BLaER1 treated with 17β-estradiol and CSF1 and Interleukin-3, amounts not matched to agents 10 nM and 100 nM (cell line): ENCODE measurements at regions not wholly inside any gene's neighbourhood (a gene's known extent, or its start where the extent isn't known, plus 50 kb on each side); places are given as distances from the start of the nearest gene placed in this dataset.

Experiments used
- H3K27ac ChIP-seq, 11 experiments: shearing (Covaris generic); formaldehyde crosslinking; 2 replicates each; pipeline ENCODE4 v1.8.1; 2022
- H3K27me3 ChIP-seq, 11 experiments: shearing (Covaris generic); formaldehyde crosslinking; 2 replicates each; pipeline ENCODE4 v1.8.1; 2022
- H3K36me3 ChIP-seq, 11 experiments: shearing (Covaris generic); formaldehyde crosslinking; 2 replicates each; pipeline ENCODE4 v1.8.1; 2022
- H3K4me1 ChIP-seq, 10 experiments: shearing (Covaris generic); formaldehyde crosslinking; 2 replicates each; pipeline ENCODE4 v1.8.1; 2022
- H3K4me2 ChIP-seq, 11 experiments: shearing (Covaris generic); formaldehyde crosslinking; 2 replicates each; pipeline ENCODE4 v1.8.1; 2022
- H3K4me3 ChIP-seq, 10 experiments: shearing (Covaris generic); formaldehyde crosslinking; 2 replicates each; pipeline ENCODE4 v1.8.1; 2022
- H3K9ac ChIP-seq, 11 experiments: shearing (Covaris generic); formaldehyde crosslinking; 2 replicates each; pipeline ENCODE4 v1.8.1; 2022
- H3K9me3 ChIP-seq, 11 experiments: shearing (Covaris generic); formaldehyde crosslinking; replicated peaks in 1 of 11; 2 replicates each; pipeline ENCODE4 v1.8.1; 2022
- H4K20me1 ChIP-seq, 11 experiments: shearing (Covaris generic); formaldehyde crosslinking; 2 replicates each; pipeline ENCODE4 v1.8.1; 2022
- Cebpa-rat ChIP-seq, 11 experiments: shearing (Covaris generic); IDR thresholded peaks; 2 replicates each; pipeline ENCODE4 v1.8.1; 2022

- no peak for TF ChIP-seq Cebpa-rat (IDR thresholded peaks at IDR 0.05)
- H3K9ac ChIP-seq = no peak overlapping the region
- H3K4me2 ChIP-seq = no peak overlapping the region
- H3K36me3 ChIP-seq = no peaks in the 10 kb centered on the region
- no peak overlapping the region for H3K27ac ChIP-seq
- no peak overlapping the region for H3K4me3 ChIP-seq
- H3K4me1 ChIP-seq = peaks cover 0 to 9% (median 0%) of the 10 kb centered on the region in 10 experiments; a peak in 5 of 20 replicates
- H3K27me3 ChIP-seq = no peaks in the 10 kb centered on the region
- no peaks in the 10 kb centered on the region for H4K20me1 ChIP-seq
- no peaks in the 10 kb centered on the region for H3K9me3 ChIP-seq
Observed at GRCh38 chr6:155591741-155592140, 136.1 kb upstream of the NOX3 start.

GRCh38 chr6:155589190-155589589 lies 133.6 kb upstream of the NOX3 start:
- no peak overlapping the region for H3K9ac ChIP-seq
- H3K4me1 ChIP-seq = no peaks in the 10 kb centered on the region
- no peaks in the 10 kb centered on the region for H3K9me3 ChIP-seq
- no peak for TF ChIP-seq Cebpa-rat (IDR thresholded peaks at IDR 0.05)
- H3K4me3 ChIP-seq = no peak overlapping the region
- no peaks in the 10 kb centered on the region for H3K27me3 ChIP-seq
- no peaks in the 10 kb centered on the region for H3K36me3 ChIP-seq
- no peak overlapping the region for H3K27ac ChIP-seq
- H4K20me1 ChIP-seq = no peaks in the 10 kb centered on the region
- no peak overlapping the region for H3K4me2 ChIP-seq

- Histone ChIP-seq H3K4me1 (no peaks in the 10 kb centered on the region), H3K36me3 (no peaks in the 10 kb centered on the region), H3K9me3 (peaks cover 0 to 11% (median 7%) of the 10 kb centered on the region in 11 experiments; a peak in 10 of 22 replicates), H4K20me1 (no peaks in the 10 kb centered on the region), H3K27me3 (no peaks in the 10 kb centered on the region), H3K9ac (no peak overlapping the region), H3K4me2 (no peak overlapping the region), H3K27ac (no peak overlapping the region), H3K4me3 (no peak overlapping the region)
- TF ChIP-seq Cebpa-rat (IDR thresholded peaks at IDR 0.05) = no peak
Observed at GRCh38 chr6:155587817-155588216, 132.2 kb upstream of the NOX3 start.

GRCh38 chr6:155586090-155586489 lies 130.5 kb upstream of the NOX3 start:
- H3K4me2 ChIP-seq = no peak overlapping the region
- H3K27ac ChIP-seq = no peak overlapping the region
- TF ChIP-seq Cebpa-rat (IDR thresholded peaks at IDR 0.05) = no peak
- H3K9ac ChIP-seq = no peak overlapping the region
- no peak overlapping the region for H3K4me3 ChIP-seq
- no peaks in the 10 kb centered on the region for H3K36me3 ChIP-seq
- peaks cover 0 to 8% (median 5%) of the 10 kb centered on the region in 10 experiments; a peak in 9 of 20 replicates for H3K4me1 ChIP-seq
- no peaks in the 10 kb centered on the region for H3K27me3 ChIP-seq
- H4K20me1 ChIP-seq = no peaks in the 10 kb centered on the region
- peaks cover 0 to 16% (median 8%) of the 10 kb centered on the region in 11 experiments; a peak in 10 of 22 replicates for H3K9me3 ChIP-seq

- Histone ChIP-seq H3K27me3 (no peaks in the 10 kb centered on the region), H3K9me3 (peaks cover 0 to 18% (median 8%) of the 10 kb centered on the region in 11 experiments; a peak in 10 of 22 replicates), H4K20me1 (no peaks in the 10 kb centered on the region), H3K4me1 (peaks cover 0 to 8% (median 5%) of the 10 kb centered on the region in 10 experiments; a peak in 9 of 20 replicates), H3K27ac (0 out of 22 replicates have a peak overlapping the region, but pooled peaks of 1 of the 11 experiments have one; percentile 3), H3K4me3 (no peak overlapping the region), H3K36me3 (no peaks in the 10 kb centered on the region), H3K9ac (no peak overlapping the region), H3K4me2 (no peak overlapping the region)
- no peak for TF ChIP-seq Cebpa-rat (IDR thresholded peaks at IDR 0.05)
Observed at GRCh38 chr6:155584006-155584405, 128.4 kb upstream of the NOX3 start.

- Histone ChIP-seq H3K27me3 (no peaks in the 10 kb centered on the region), H3K27ac (no peak overlapping the region), H3K4me3 (no peak overlapping the region), H4K20me1 (no peaks in the 10 kb centered on the region), H3K9me3 (peaks cover 0 to 18% (median 8%) of the 10 kb centered on the region in 11 experiments; a peak in 11 of 22 replicates), H3K9ac (no peak overlapping the region), H3K4me1 (peaks cover 0 to 16% (median 8%) of the 10 kb centered on the region in 10 experiments; a peak in 13 of 20 replicates), H3K4me2 (peak overlapping the region in 7 of 11 experiments; percentile 1 to 53 (median 22); a peak in 11 of 22 replicates), H3K36me3 (no peaks in the 10 kb centered on the region)
- no peak for TF ChIP-seq Cebpa-rat (IDR thresholded peaks at IDR 0.05)
Observed at GRCh38 chr6:155582016-155582991, 126.7 kb upstream of the NOX3 start.

GRCh38 chr6:155580904-155581303 lies 125.3 kb upstream of the NOX3 start:
- Histone ChIP-seq H3K4me1 (peaks cover 0 to 16% (median 8%) of the 10 kb centered on the region in 10 experiments; a peak in 13 of 20 replicates), H3K9ac (no peak overlapping the region), H3K27me3 (no peaks in the 10 kb centered on the region), H3K9me3 (peaks cover 6 to 23% (median 15%) of the 10 kb centered on the region in 11 experiments; a peak in 18 of 22 replicates), H3K4me3 (no peak overlapping the region), H4K20me1 (no peaks in the 10 kb centered on the region), H3K4me2 (no peak overlapping the region), H3K27ac (no peak overlapping the region), H3K36me3 (no peaks in the 10 kb centered on the region)
- no peak for TF ChIP-seq Cebpa-rat (IDR thresholded peaks at IDR 0.05)

- Histone ChIP-seq H3K27me3 (no peaks in the 10 kb centered on the region), H3K9me3 (peaks cover 5 to 20% (median 11%) of the 10 kb centered on the region in 11 experiments; a peak in 18 of 22 replicates), H4K20me1 (no peaks in the 10 kb centered on the region), H3K27ac (no peak overlapping the region), H3K9ac (no peak overlapping the region), H3K4me1 (peaks cover 0 to 16% (median 8%) of the 10 kb centered on the region in 10 experiments; a peak in 13 of 20 replicates), H3K4me2 (peak overlapping the region in 8 of 11 experiments; percentile 1 to 31 (median 16); a peak in 6 of 22 replicates), H3K36me3 (no peaks in the 10 kb centered on the region), H3K4me3 (no peak overlapping the region)
- no peak for TF ChIP-seq Cebpa-rat (IDR thresholded peaks at IDR 0.05)
Observed at GRCh38 chr6:155578251-155578650, 122.6 kb upstream of the NOX3 start.

GRCh38 chr6:155561966-155562364 lies 106.3 kb upstream of the NOX3 start:
- TF ChIP-seq Cebpa-rat (IDR thresholded peaks at IDR 0.05) = no peak
- no peaks in the 10 kb centered on the region for H4K20me1 ChIP-seq
- no peaks in the 10 kb centered on the region for H3K4me1 ChIP-seq
- H3K27me3 ChIP-seq = no peaks in the 10 kb centered on the region
- no peaks in the 10 kb centered on the region for H3K9me3 ChIP-seq
- no peak overlapping the region for H3K4me2 ChIP-seq
- H3K36me3 ChIP-seq = no peaks in the 10 kb centered on the region
- H3K4me3 ChIP-seq = no peak overlapping the region
- no peak overlapping the region for H3K9ac ChIP-seq
- no peak overlapping the region for H3K27ac ChIP-seq
